GM21526 (cell line): ENCODE measurements at regions not wholly inside any gene's neighbourhood (a gene's known extent, or its start where the extent isn't known, plus 50 kb on each side); places are given as distances from the start of the nearest gene placed in this dataset.

Experiments used
- ATAC-seq: cut with Tn5 transposase; IDR thresholded peaks from one replicate; pipeline ENCODE4 v1.9.1; 2021; ENCODE audit warnings: moderate library complexity; ENCODE audit not compliant: unreplicated experiment, low FRiP score

GRCh38 chr22:49721211-49721763 lies 106.4 kb downstream of the BRD1 start:
- ATAC-seq = no peak

- ATAC-seq = no peak
Measured at GRCh38 chr22:49720279-49720959, 107.3 kb downstream of the BRD1 start.

DNA sequence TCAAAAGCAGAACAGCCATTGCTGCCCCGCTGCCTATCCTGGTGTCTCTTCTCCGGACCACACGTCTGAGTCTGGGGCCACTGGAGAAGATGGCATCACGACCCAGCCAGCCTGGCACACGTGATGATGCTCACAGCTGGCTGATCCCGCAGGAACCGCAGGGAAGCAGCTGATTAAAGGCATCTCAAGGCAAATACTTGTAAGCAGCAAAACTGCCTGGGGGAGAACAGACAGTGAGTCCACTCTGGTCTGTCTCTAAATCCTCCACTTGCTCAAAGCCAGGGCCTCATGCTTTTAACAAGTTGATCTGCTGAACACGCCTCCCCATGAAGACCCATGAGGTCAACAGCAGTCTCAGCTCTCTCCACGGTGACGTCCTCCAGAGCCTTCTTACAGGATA lies 108.6 kb downstream of the BRD1 start:
- no peak for ATAC-seq

GRCh38 chr22:49718396-49718795 lies 109.3 kb downstream of the BRD1 start:
- no peak for ATAC-seq

- no peak for ATAC-seq
Measured at GRCh38 chr22:49717322-49717919, 110.3 kb downstream of the BRD1 start.

GRCh38 chr22:49716441-49716840 lies 111.2 kb downstream of the BRD1 start:
- ATAC-seq = no peak

DNA sequence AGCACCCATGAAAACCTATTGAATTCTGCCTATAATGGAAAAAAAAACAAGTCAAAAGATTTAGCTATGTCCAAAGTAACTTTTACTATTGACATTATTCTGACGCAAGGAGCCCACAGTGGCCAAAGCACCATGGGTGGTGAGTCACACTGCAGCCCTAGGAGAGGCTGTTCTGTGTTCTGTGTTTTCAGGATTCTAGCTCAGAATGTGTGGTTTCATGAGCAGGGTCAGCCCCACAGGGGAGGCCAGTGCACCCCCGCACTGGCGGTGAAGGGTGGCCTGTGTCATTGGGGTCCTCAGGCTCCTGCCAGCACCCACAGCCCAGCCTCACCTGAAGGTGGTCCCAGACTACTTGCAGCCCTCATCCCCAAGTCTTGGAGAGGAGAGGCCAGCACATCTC lies 112.2 kb downstream of the BRD1 start:
- no peak for ATAC-seq

DNA sequence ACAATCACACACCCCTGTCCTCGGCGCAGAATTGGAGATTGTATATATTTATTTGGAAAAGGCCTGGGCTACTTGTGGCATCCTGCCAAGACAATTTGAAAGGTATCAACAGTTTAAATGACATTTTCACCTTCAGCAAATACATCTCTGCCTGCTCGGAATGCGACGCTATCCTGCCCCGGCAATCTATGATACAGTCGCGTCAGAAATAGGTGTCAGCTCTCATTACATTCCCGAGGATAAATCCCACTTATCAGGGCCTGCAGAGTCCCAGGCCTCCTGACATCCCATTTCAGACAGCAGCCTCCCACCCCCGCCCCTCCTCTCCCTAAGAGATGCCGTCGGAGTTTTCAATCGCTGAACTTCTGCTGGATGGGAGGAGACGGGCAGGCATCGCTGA lies 114.7 kb downstream of the BRD1 start:
- no peak for ATAC-seq

DNA sequence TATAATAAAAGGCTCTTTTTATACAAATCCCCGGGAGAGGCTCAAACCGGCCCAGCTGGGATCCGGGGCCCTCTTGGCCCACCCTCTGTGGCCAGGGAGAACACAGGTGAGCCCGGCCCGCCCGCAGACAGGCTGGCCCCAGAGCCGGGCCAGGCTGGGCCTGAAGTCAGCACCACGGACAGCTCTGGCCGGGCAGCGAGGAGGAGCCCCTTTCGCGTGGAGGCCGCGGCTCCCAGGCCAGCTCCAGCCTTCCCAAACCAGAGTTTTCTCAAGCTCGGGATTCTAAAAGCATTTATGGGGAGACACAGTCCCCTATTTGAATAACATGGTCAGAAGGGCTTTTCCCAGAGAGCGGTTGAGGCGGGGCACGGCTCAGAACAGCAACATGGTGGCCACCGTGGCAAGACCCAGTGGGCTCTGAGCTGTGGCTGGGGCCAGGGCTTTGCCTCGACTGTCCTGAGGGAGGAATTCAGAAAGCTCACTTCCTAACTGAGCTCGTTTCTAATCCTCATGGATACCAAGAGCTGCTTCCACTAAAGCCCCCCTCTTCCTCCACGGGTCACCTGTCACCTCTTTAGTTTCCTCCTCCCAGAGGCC lies 115.4 kb downstream of the BRD1 start:
- no peak for ATAC-seq

- ATAC-seq = no peak
Measured at GRCh38 chr22:49710746-49711145, 116.9 kb downstream of the BRD1 start.

- ATAC-seq = no peak
Measured at GRCh38 chr22:49709464-49709863, 118.2 kb downstream of the BRD1 start.

GRCh38 chr22:49705972-49706352 lies 121.7 kb downstream of the BRD1 start:
- no peak for ATAC-seq

GRCh38 chr22:49705216-49705971 lies 122.3 kb downstream of the BRD1 start:
- no peak for ATAC-seq

- no peak for ATAC-seq
Measured at GRCh38 chr22:49704345-49705215, 123.1 kb downstream of the BRD1 start.

- no peak for ATAC-seq
Measured at GRCh38 chr22:49703990-49704344, 123.7 kb downstream of the BRD1 start.

DNA sequence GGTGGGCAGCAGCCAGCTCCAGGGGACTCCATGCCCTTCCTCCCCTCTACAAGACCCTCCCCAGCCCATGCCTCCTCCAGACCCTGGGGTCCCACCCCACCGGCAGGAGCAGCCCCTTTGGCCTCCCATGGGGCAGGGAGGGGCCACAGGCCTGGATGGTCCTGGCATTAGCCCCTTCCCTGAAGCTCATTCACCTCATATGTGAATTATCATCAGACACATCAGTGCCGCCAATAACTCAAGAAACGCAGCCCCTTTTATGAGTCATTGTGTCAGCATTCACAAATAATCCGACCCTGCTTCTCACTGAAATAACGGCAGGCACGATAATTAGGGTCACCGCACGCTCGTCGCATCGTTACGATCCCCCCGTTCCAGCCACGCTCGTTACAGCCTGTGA lies 124.2 kb downstream of the BRD1 start:
- ATAC-seq = no peak

DNA sequence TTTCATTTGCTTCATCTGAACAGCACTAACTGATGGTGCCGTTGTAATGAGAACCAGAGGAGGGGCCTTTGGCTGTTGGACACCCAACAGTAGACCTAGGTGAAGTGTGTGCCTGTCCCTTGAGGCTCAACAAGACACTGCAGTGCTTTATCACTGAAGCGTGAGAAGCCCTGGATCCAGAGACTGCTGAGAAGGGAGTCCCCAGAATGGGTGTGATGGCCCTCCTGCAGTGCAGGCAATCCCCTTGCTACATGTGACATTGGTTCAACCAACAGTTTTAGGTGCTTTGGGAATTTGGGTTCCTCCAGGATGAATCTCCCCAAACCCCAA lies 125.6 kb downstream of the BRD1 start:
- no peak for ATAC-seq

DNA sequence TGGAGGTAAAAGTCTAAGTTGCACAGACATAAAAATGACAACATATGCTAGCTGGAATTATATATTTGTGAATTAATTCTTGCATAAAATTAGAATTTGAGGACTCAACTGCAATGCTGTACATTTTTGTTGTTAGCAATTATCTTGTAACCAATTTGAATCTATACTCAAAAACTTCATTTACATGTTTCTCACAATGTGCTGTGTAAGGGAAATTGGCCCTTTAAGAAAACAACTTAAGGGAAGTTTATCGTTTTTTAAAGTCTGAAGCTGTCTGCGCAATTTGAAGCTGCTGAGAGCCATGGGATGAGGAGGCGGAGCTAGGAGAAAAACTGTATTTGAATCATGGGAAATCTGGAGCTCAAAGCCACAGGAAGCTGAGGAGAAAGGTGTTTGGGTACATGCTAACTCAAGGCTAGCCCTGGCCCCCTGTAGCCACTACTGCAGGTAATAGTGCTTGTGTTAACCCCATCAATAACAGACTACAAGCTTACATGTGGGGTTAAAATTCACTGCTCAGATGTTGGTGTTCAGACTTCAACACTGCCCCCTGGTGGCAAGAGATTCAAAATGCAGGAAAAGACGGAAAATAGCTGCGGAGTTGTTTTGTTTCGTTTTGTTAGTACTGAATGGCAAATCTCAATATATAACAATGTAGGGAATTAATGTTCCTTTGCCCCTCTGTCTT lies 126.1 kb downstream of the BRD1 start:
- ATAC-seq = no peak

GRCh38 chr22:49699928-49700498 lies 127.7 kb downstream of the BRD1 start:
- no peak for ATAC-seq

DNA sequence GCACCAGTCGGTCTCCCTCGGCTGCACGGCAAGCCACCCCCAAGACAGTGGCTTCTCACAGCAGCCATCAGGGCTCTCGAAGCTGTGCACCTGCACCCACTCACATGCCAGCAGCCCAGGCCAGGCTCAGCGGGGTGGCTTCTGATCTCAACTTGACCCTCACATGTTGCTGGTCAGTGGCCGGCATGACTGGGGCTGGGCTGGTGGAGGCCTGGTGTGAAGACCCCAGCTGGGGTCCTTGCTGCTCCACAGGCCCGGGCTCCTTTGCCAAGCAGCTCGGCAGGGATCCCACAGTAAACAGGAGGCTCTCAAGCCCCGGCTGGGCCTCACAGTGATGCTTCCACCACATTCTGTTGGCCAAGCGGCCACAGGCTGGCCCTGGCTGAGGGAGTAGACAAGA lies 128.2 kb downstream of the BRD1 start:
- no peak for ATAC-seq
